ENCODE measurements at regions not wholly inside any gene's neighbourhood (a gene's known extent, or its start where the extent isn't known, plus 50 kb on each side); places are given as distances from the start of the nearest gene placed in this dataset.

DNA sequence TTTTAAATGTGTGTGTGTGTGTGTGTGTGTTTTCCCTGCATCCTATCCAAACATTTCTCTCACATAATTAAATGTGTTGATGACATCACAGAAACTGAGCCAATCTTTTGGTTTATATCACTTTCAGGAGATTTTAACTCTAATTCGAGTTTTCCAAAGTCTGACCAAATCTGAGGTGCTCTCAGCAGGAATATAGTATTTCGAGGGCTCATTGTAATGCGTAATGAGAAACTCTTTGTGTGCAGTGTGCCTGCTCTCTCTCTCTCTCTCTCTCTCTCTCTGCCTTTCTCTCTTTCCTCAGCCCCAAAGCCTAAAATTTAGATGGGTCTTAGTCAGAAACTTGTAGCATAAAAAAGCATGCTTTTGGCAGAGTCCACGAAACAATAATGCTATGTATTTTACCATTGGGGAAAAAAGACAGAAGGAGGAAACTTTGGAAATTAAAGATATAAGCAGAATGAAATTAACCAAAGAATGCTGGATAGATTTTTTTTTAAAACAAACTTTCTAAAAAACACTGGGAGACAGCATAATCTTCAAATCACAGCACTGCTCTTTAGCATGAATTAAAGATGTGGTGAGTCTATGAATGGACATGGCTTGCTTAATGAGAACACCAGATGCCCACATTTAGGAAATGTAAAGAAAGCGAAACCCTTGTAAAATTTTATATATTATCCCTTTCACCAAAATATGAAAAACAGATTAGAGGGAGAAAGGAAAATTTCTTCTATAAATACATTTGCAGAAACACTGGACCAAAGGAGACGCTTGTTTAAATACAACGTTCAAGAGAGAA lies 206.8 kb upstream of the HABP2 start:
- H3K4me3 ChIP-seq (ENCODE audit: low read depth, low read length), result no peak overlapping the region
- in situ Hi-C loops (cut with HindIII; ENCODE audit: low pct_ligation_motif_present, low sequenced_read_pairs), result no loop called here
- TF ChIP-seq, protein P1, sequence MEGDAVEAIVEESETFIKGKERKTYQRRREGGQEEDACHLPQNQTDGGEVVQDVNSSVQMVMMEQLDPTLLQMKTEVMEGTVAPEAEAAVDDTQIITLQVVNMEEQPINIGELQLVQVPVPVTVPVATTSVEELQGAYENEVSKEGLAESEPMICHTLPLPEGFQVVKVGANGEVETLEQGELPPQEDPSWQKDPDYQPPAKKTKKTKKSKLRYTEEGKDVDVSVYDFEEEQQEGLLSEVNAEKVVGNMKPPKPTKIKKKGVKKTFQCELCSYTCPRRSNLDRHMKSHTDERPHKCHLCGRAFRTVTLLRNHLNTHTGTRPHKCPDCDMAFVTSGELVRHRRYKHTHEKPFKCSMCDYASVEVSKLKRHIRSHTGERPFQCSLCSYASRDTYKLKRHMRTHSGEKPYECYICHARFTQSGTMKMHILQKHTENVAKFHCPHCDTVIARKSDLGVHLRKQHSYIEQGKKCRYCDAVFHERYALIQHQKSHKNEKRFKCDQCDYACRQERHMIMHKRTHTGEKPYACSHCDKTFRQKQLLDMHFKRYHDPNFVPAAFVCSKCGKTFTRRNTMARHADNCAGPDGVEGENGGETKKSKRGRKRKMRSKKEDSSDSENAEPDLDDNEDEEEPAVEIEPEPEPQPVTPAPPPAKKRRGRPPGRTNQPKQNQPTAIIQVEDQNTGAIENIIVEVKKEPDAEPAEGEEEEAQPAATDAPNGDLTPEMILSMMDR (IDR thresholded peaks at IDR 0.05; ENCODE audit: low read depth, low read length, missing control alignments), result no peak
- H3K27ac ChIP-seq, result no peak overlapping the region
- no peaks in the 10 kb centered on the region for H3K27me3 ChIP-seq (replicated peaks)
- no peaks in the 10 kb centered on the region for H3K36me3 ChIP-seq (replicated peaks)
- DNase-seq, result no peak

DNA sequence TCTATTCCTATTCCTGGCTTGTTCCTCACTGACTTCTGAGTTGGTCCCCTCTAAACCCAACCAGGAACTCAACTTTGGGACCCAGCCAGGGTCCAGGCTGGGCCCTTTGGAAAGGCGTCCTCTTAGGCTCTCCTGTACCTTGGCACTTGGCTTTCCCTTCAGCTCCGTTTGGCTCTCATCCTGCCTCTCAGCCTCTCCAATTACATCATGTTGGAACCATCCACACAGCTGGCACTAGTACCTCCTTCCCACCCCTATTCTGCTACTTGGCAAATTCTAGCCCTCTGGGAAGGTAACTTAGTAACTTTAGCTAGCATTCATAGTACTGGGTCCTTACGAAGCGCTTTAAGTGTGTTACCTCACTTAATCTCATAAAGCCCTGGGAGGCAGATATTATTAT lies 205.3 kb upstream of the HABP2 start:
- no peaks in the 10 kb centered on the region for H3K27me3 ChIP-seq (replicated peaks)
- in situ Hi-C loops (cut with HindIII; ENCODE audit: low pct_ligation_motif_present, low sequenced_read_pairs), result no loop called here
- H3K27ac ChIP-seq, result no peak overlapping the region
- no peak for DNase-seq
- no peak overlapping the region for H3K4me3 ChIP-seq (ENCODE audit: low read depth, low read length)
- TF ChIP-seq, protein P1 (IDR thresholded peaks at IDR 0.05; ENCODE audit: low read depth, low read length, missing control alignments), result no peak
- no peaks in the 10 kb centered on the region for H3K36me3 ChIP-seq (replicated peaks)

DNA sequence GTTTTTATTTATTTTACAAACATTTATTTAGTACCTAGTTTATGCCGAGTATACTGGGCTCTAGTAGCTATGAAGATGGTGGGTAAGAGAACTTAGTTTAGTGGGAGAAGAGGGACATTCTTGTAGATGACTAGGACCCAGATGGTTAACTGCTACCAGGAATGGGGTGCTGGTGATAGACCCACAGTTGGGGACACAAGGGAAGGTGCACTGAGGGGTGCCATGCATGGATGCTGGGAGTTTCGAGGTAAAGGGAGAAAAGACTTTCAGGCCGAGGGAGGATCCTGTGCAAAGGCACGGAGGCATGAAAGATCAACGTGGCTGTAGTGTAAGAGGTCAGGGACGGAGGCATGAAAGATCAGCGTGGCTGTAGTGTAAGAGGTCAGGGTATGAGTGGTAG lies 204.2 kb upstream of the HABP2 start:
- Histone ChIP-seq H3K27me3 (replicated peaks) (no peaks in the 10 kb centered on the region), H3K27ac (no peak overlapping the region), H3K36me3 (replicated peaks) (no peaks in the 10 kb centered on the region), H3K4me3 (ENCODE audit: low read depth, low read length) (no peak overlapping the region)
- DNase-seq, result no peak
- TF ChIP-seq, protein P1 (IDR thresholded peaks at IDR 0.05; ENCODE audit: low read depth, low read length, missing control alignments), result no peak
- in situ Hi-C loops (cut with HindIII; ENCODE audit: low pct_ligation_motif_present, low sequenced_read_pairs), result no loop called here

DNA sequence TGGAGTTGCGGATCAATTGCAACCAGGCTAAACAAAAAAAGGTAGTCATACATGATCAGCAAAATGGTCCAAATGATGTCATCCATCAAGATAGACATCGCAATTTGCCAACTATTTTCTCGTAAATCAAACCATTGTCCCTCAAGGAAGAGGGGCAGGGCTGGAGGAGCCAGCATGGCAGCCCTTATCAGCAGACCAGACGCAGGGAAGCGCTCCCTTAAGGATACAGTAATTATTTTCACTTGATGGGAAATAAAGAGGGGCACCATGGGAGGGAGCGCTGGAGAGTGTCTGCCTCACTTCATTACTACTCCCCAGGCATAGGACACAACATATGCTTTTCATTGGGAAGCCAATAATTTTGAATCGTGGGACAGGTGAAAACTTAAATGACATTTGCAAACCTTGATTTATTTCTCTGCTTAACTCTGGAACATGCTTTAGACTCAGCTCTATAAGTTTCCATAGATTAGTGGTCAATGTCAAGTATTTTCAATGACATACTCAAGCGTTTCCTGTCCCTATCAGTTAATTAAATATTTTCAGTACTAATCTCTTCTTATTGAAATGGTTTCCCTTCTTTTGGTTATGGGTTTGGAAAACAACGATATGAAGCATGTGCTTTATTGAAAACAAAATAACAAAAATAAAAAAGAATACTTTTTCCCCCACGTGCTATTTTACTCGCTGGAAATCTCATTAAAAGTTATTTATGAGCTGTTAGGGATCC lies 202.4 kb upstream of the HABP2 start:
- DNase-seq, result no peak
- Histone ChIP-seq H3K36me3 (replicated peaks) (no peaks in the 10 kb centered on the region), H3K27me3 (replicated peaks) (no peaks in the 10 kb centered on the region), H3K4me3 (ENCODE audit: low read depth, low read length) (no peak overlapping the region), H3K27ac (no peak overlapping the region)
- TF ChIP-seq, protein P1 (IDR thresholded peaks at IDR 0.05; ENCODE audit: low read depth, low read length, missing control alignments), result no peak
- in situ Hi-C loops (cut with HindIII; ENCODE audit: low pct_ligation_motif_present, low sequenced_read_pairs), result no loop called here

DNA sequence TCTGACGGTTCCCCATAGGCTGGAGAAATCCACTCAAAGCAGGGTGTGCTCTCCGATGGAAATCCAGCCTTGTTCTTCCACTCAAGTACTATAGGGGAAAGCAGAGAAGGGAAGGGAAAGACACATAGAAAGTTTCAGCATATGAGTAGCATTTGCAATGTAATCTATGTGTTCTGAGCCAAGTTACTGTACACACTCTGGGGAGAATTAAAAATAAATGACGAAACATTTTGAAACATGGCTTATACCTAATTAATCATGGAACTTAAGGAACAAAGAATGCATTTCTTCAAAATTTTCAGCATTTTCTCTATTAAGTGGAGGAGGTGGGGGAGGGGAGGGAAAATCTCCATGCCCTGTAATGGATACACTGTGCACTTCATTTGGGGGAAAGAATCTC lies 198.1 kb upstream of the HABP2 start:
- Histone ChIP-seq H3K4me3 (ENCODE audit: low read depth, low read length) (no peak overlapping the region), H3K27me3 (replicated peaks) (no peaks in the 10 kb centered on the region)
- in situ Hi-C loops (cut with HindIII; ENCODE audit: low pct_ligation_motif_present, low sequenced_read_pairs), result no loop called here

More for the DNA sequence above, 198.1 kb upstream of the HABP2 start:
- DNase-seq, result no peak
- Histone ChIP-seq H3K36me3 (replicated peaks) (no peaks in the 10 kb centered on the region), H3K27ac (no peak overlapping the region)
- TF ChIP-seq, protein P1 (IDR thresholded peaks at IDR 0.05; ENCODE audit: low read depth, low read length, missing control alignments), result no peak

All from brain microvascular endothelial cell (primary cell).